ENCODE measurements at regions not wholly inside any gene's neighbourhood (a gene's known extent, or its start where the extent isn't known, plus 50 kb on each side); places are given as distances from the start of the nearest gene placed in this dataset.

- no peak for DNase-seq
- H3K27ac Mint-ChIP-seq, result no peak overlapping the region
- H3K4me3 Mint-ChIP-seq, result no peak overlapping the region
- CTCF ChIA-PET, result no interaction called here
- no peaks in the 10 kb centered on the region for H3K36me3 Mint-ChIP-seq
- H3K4me1 Mint-ChIP-seq, result no peaks in the 10 kb centered on the region
- no peak for ATAC-seq
- H3K27me3 Mint-ChIP-seq, result no peaks in the 10 kb centered on the region
- peaks cover 9% of the 10 kb centered on the region for H3K9me3 Mint-ChIP-seq (ENCODE audit: low read depth)
Measured at GRCh38 chr19:28394725-28395124, 818.2 kb downstream of the UQCRFS1 start.

- ATAC-seq, result no peak
- no peak for DNase-seq
- H3K4me3 Mint-ChIP-seq, result no peak overlapping the region
- CTCF ChIA-PET, result no interaction called here
- no peak overlapping the region for H3K27ac Mint-ChIP-seq
- H3K27me3 Mint-ChIP-seq, result no peaks in the 10 kb centered on the region
- H3K9me3 Mint-ChIP-seq (ENCODE audit: low read depth), result peaks cover 8% of the 10 kb centered on the region
- no peaks in the 10 kb centered on the region for H3K4me1 Mint-ChIP-seq
- peaks cover 2% of the 10 kb centered on the region for H3K36me3 Mint-ChIP-seq
Measured at GRCh38 chr19:28393574-28394336, 819.2 kb downstream of the UQCRFS1 start.

- Mint-ChIP-seq H3K4me3 (no peak overlapping the region), H3K27ac (no peak overlapping the region), H3K36me3 (peaks cover 2% of the 10 kb centered on the region), H3K9me3 (ENCODE audit: low read depth) (peaks cover 7% of the 10 kb centered on the region), H3K27me3 (no peaks in the 10 kb centered on the region), H3K4me1 (no peaks in the 10 kb centered on the region)
- ATAC-seq, result no peak
- CTCF ChIA-PET, result no interaction called here
- DNase-seq, result no peak
Measured at GRCh38 chr19:28388988-28389387, 824.0 kb downstream of the UQCRFS1 start.

- H3K4me1 Mint-ChIP-seq, result no peaks in the 10 kb centered on the region
- H3K27ac Mint-ChIP-seq, result no peak overlapping the region
- DNase-seq, result no peak
- H3K36me3 Mint-ChIP-seq, result peaks cover 2% of the 10 kb centered on the region
- no peak overlapping the region for H3K4me3 Mint-ChIP-seq
- H3K27me3 Mint-ChIP-seq, result no peaks in the 10 kb centered on the region
- ATAC-seq, result no peak
- H3K9me3 Mint-ChIP-seq (ENCODE audit: low read depth), result peaks cover 8% of the 10 kb centered on the region
- CTCF ChIA-PET, result no interaction called here
Measured at GRCh38 chr19:28387507-28387906, 825.4 kb downstream of the UQCRFS1 start.

GRCh38 chr19:28386470-28386869 is 826.5 kb downstream of the UQCRFS1 start:
- Mint-ChIP-seq H3K27ac (no peak overlapping the region), H3K27me3 (no peaks in the 10 kb centered on the region), H3K4me1 (no peaks in the 10 kb centered on the region), H3K4me3 (no peak overlapping the region), H3K9me3 (ENCODE audit: low read depth) (peaks cover 8% of the 10 kb centered on the region), H3K36me3 (peaks cover 2% of the 10 kb centered on the region)
- ATAC-seq (no peak), DNase-seq (no peak)
- CTCF ChIA-PET, result no interaction called here

GRCh38 chr19:28386066-28386465 is 826.9 kb downstream of the UQCRFS1 start:
- H3K27ac Mint-ChIP-seq, result no peak overlapping the region
- CTCF ChIA-PET, result no interaction called here

GRCh38 chr19:28377077-28377476 is 835.9 kb downstream of the UQCRFS1 start:
- CTCF ChIA-PET, result no interaction called here
- H3K27ac Mint-ChIP-seq, result no peak overlapping the region
- no peak for ATAC-seq
- DNase-seq, result no peak
- peaks cover 9% of the 10 kb centered on the region for H3K9me3 Mint-ChIP-seq (ENCODE audit: low read depth)
- H3K36me3 Mint-ChIP-seq, result no peaks in the 10 kb centered on the region
- no peaks in the 10 kb centered on the region for H3K27me3 Mint-ChIP-seq
- no peak overlapping the region for H3K4me3 Mint-ChIP-seq
- H3K4me1 Mint-ChIP-seq, result no peaks in the 10 kb centered on the region

More at GRCh38 chr19:28386066-28386465, 826.9 kb downstream of the UQCRFS1 start:
- no peak for ATAC-seq
- H3K27me3 Mint-ChIP-seq, result no peaks in the 10 kb centered on the region
- peaks cover 2% of the 10 kb centered on the region for H3K36me3 Mint-ChIP-seq
- H3K4me1 Mint-ChIP-seq, result no peaks in the 10 kb centered on the region
- DNase-seq, result no peak
- peaks cover 8% of the 10 kb centered on the region for H3K9me3 Mint-ChIP-seq (ENCODE audit: low read depth)
- H3K4me3 Mint-ChIP-seq, result no peak overlapping the region

- peaks cover 14% of the 10 kb centered on the region for H3K9me3 Mint-ChIP-seq (ENCODE audit: low read depth)
- H3K36me3 Mint-ChIP-seq, result no peaks in the 10 kb centered on the region
- H3K27ac Mint-ChIP-seq, result no peak overlapping the region
- DNase-seq (no peak), ATAC-seq (no peak)
- CTCF ChIA-PET, result no interaction called here
- no peaks in the 10 kb centered on the region for H3K4me1 Mint-ChIP-seq
- H3K27me3 Mint-ChIP-seq, result no peaks in the 10 kb centered on the region
- H3K4me3 Mint-ChIP-seq, result no peak overlapping the region
Measured at GRCh38 chr19:28374971-28375370, 838.0 kb downstream of the UQCRFS1 start.

GRCh38 chr19:28372576-28373247 is 840.2 kb downstream of the UQCRFS1 start:
- Mint-ChIP-seq H3K9me3 (ENCODE audit: low read depth) (peaks cover 11% of the 10 kb centered on the region), H3K4me1 (no peaks in the 10 kb centered on the region), H3K4me3 (no peak overlapping the region), H3K27ac (no peak overlapping the region), H3K27me3 (no peaks in the 10 kb centered on the region), H3K36me3 (no peaks in the 10 kb centered on the region)
- CTCF ChIA-PET, result no interaction called here
- DNase-seq (no peak), ATAC-seq (no peak)

GRCh38 chr19:28367146-28367545 is 845.8 kb downstream of the UQCRFS1 start:
- no peaks in the 10 kb centered on the region for H3K27me3 Mint-ChIP-seq
- H3K36me3 Mint-ChIP-seq, result peaks cover 2% of the 10 kb centered on the region
- CTCF ChIA-PET, result no interaction called here
- no peak for ATAC-seq
- peaks cover 12% of the 10 kb centered on the region for H3K9me3 Mint-ChIP-seq (ENCODE audit: low read depth)
- no peaks in the 10 kb centered on the region for H3K4me1 Mint-ChIP-seq
- H3K4me3 Mint-ChIP-seq, result no peak overlapping the region
- no peak for DNase-seq
- no peak overlapping the region for H3K27ac Mint-ChIP-seq

GRCh38 chr19:28363254-28363653 is 849.7 kb downstream of the UQCRFS1 start:
- H3K4me3 Mint-ChIP-seq, result no peak overlapping the region
- no peaks in the 10 kb centered on the region for H3K4me1 Mint-ChIP-seq
- peaks cover 6% of the 10 kb centered on the region for H3K9me3 Mint-ChIP-seq (ENCODE audit: low read depth)
- H3K27me3 Mint-ChIP-seq, result no peaks in the 10 kb centered on the region
- ATAC-seq (no peak), DNase-seq (no peak)
- H3K27ac Mint-ChIP-seq, result no peak overlapping the region
- CTCF ChIA-PET, result no interaction called here
- peaks cover 2% of the 10 kb centered on the region for H3K36me3 Mint-ChIP-seq

GRCh38 chr19:28359431-28360414 is 853.2 kb downstream of the UQCRFS1 start:
- no peaks in the 10 kb centered on the region for H3K27me3 Mint-ChIP-seq
- H3K27ac Mint-ChIP-seq, result no peak overlapping the region
- H3K9me3 Mint-ChIP-seq (ENCODE audit: low read depth), result peaks cover 4% of the 10 kb centered on the region
- DNase-seq (no peak), ATAC-seq (no peak)
- CTCF ChIA-PET, result no interaction called here
- H3K4me3 Mint-ChIP-seq, result no peak overlapping the region
- peaks cover 2% of the 10 kb centered on the region for H3K36me3 Mint-ChIP-seq
- H3K4me1 Mint-ChIP-seq, result no peaks in the 10 kb centered on the region

GRCh38 chr19:28358633-28359032 is 854.3 kb downstream of the UQCRFS1 start:
- no peak overlapping the region for H3K4me3 Mint-ChIP-seq
- no peak for ATAC-seq

More at GRCh38 chr19:28358633-28359032, 854.3 kb downstream of the UQCRFS1 start:
- Mint-ChIP-seq H3K27ac (no peak overlapping the region), H3K4me1 (no peaks in the 10 kb centered on the region), H3K36me3 (no peaks in the 10 kb centered on the region), H3K27me3 (no peaks in the 10 kb centered on the region), H3K9me3 (ENCODE audit: low read depth) (peaks cover 7% of the 10 kb centered on the region)
- CTCF ChIA-PET, result no interaction called here
- DNase-seq, result no peak
